ENCODE measurements at regions not wholly inside any gene's neighbourhood (a gene's known extent, or its start where the extent isn't known, plus 50 kb on each side); places are given as distances from the start of the nearest gene placed in this dataset.

DNA sequence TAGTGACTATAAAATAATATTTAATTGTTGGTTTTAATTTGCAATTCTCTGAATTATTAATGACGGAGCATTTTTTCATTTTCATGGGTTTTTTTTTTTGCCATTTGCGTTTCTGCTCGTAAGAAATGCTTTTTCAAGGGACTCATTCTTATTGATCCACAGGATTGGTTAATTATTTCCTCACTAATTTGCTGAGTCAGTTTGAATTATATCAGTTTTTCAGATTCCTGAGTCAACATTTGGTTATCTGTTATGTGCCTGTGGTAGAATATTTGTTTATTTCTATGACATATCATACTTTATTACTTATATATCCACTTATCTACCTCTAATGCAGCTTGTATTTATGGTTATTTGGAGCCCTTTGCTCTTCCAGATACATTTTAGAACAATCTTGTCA is 257.0 kb upstream of the BTBD3 start:
- no peak overlapping the region for H3K27ac ChIP-seq (ENCODE audit: poor library complexity, severe bottlenecking)
- ATAC-seq (ENCODE audit: low read depth) = no peak
- H3K4me1 ChIP-seq (ENCODE audit: insufficient read depth, poor library complexity, severe bottlenecking) = no peaks in the 10 kb centered on the region
- no peaks in the 10 kb centered on the region for H3K36me3 ChIP-seq (ENCODE audit: low read depth)
- H3K9me3 ChIP-seq (ENCODE audit: severe bottlenecking) = no peaks in the 10 kb centered on the region
- H3K4me3 ChIP-seq (ENCODE audit: severe bottlenecking) = no peak overlapping the region
- TF ChIP-seq, protein P1, sequence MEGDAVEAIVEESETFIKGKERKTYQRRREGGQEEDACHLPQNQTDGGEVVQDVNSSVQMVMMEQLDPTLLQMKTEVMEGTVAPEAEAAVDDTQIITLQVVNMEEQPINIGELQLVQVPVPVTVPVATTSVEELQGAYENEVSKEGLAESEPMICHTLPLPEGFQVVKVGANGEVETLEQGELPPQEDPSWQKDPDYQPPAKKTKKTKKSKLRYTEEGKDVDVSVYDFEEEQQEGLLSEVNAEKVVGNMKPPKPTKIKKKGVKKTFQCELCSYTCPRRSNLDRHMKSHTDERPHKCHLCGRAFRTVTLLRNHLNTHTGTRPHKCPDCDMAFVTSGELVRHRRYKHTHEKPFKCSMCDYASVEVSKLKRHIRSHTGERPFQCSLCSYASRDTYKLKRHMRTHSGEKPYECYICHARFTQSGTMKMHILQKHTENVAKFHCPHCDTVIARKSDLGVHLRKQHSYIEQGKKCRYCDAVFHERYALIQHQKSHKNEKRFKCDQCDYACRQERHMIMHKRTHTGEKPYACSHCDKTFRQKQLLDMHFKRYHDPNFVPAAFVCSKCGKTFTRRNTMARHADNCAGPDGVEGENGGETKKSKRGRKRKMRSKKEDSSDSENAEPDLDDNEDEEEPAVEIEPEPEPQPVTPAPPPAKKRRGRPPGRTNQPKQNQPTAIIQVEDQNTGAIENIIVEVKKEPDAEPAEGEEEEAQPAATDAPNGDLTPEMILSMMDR (IDR thresholded peaks at IDR 0.05; ENCODE audit: poor library complexity, severe bottlenecking) = no peak
- no peak for DNase-seq (ENCODE audit: low spot score)
- H3K27me3 ChIP-seq (ENCODE audit: insufficient read depth, poor library complexity, severe bottlenecking) = no peaks in the 10 kb centered on the region

DNA sequence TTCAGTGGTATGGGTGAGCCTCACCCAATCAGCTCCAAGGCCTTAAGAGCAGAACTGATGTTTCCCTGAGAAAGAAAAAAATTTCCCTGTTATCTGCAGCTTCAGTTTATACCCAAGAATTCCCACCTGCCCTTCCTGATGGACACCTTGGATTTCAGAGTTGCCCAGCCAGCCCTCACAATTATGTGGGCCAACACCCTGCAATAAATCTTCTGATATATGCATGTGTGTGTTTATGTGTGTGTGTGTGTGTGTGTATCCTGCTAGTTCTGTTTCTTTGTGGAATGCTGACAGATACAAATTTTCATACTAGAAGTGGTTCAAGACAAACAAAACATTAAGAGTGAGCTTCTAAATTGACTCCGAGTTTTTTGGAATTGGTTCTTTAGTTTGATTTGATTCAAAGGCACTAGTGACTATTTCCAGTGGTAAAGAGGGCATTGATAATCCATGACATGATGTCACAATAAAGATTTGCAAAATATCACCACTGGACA is 246.6 kb upstream of the BTBD3 start:
- DNase-seq (ENCODE audit: low spot score) = no peak
- H3K27ac ChIP-seq (ENCODE audit: poor library complexity, severe bottlenecking) = no peak overlapping the region
- no peaks in the 10 kb centered on the region for H3K36me3 ChIP-seq (ENCODE audit: low read depth)
- no peaks in the 10 kb centered on the region for H3K9me3 ChIP-seq (ENCODE audit: severe bottlenecking)
- no peak overlapping the region for H3K4me3 ChIP-seq (ENCODE audit: severe bottlenecking)
- no peak for ATAC-seq (ENCODE audit: low read depth)
- H3K27me3 ChIP-seq (ENCODE audit: insufficient read depth, poor library complexity, severe bottlenecking) = peaks cover 6% of the 10 kb centered on the region
- TF ChIP-seq, protein P1 (IDR thresholded peaks at IDR 0.05; ENCODE audit: poor library complexity, severe bottlenecking) = no peak
- no peaks in the 10 kb centered on the region for H3K4me1 ChIP-seq (ENCODE audit: insufficient read depth, poor library complexity, severe bottlenecking)

DNA sequence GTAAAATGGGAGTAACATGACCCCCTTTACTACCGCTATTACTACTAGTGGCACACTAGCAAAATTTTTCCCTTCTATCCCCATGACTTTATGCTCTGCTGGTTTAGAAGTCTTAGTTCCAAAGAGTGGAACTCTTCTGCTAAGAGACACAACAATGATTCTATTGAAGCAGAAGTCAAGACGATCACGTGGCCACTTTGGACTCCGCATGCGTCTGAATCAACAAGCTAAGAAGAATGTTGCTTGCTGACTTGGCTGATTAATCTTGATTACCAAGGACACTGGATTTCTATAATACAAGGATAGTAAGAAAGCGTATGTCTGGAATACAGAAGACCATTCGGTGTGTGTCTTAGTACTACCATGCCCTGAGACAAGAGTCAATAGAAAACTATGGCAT is 244.7 kb upstream of the BTBD3 start:
- H3K27me3 ChIP-seq (ENCODE audit: insufficient read depth, poor library complexity, severe bottlenecking) = peaks cover 10% of the 10 kb centered on the region

DNA sequence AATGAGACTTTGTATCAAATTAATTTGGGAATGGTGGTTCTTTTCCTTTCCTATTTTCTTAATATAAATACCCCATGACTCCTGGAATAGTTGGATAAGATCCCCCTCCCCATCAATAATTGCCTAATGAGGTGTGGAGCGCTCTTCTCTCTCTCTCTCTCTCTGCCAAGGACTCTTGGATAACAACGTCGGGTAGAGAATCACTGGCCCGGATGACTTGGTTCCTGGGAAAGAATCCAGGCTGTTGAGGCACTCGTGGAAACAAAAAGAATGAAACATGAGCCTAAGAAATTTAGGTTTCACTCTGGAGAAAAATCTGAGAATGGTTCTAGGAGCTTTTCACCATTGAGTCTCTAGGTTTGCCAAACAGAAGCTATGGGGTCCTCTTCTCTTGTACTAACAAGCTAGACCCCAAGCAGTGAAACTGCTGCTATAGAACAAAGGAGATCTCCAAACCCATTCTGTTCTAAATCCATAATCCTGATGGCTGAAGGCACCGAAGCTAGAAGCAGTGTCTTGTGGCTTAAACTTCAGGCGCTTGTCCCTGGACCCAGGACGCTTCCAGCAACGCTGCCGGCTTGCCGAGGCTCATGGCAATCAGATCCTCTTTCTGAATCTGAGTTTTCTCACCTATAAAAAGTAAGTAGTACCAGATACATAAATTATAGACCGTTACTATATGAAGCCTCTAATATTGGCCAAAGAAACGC is 241.6 kb upstream of the BTBD3 start:
- no peaks in the 10 kb centered on the region for H3K9me3 ChIP-seq (ENCODE audit: severe bottlenecking)
- H3K36me3 ChIP-seq (ENCODE audit: low read depth) = no peaks in the 10 kb centered on the region
- no peaks in the 10 kb centered on the region for H3K4me1 ChIP-seq (ENCODE audit: insufficient read depth, poor library complexity, severe bottlenecking)
- TF ChIP-seq, protein P1 (IDR thresholded peaks at IDR 0.05; ENCODE audit: poor library complexity, severe bottlenecking) = no peak
- H3K27ac ChIP-seq (ENCODE audit: poor library complexity, severe bottlenecking) = no peak overlapping the region
- H3K4me3 ChIP-seq (ENCODE audit: severe bottlenecking) = no peak overlapping the region
- DNase-seq (ENCODE audit: low spot score) (no peak), ATAC-seq (ENCODE audit: low read depth) (no peak)
- H3K27me3 ChIP-seq (ENCODE audit: insufficient read depth, poor library complexity, severe bottlenecking) = peaks cover 10% of the 10 kb centered on the region

More for the DNA sequence above, 244.7 kb upstream of the BTBD3 start:
- H3K4me1 ChIP-seq (ENCODE audit: insufficient read depth, poor library complexity, severe bottlenecking) = no peaks in the 10 kb centered on the region
- no peak overlapping the region for H3K27ac ChIP-seq (ENCODE audit: poor library complexity, severe bottlenecking)
- DNase-seq (ENCODE audit: low spot score) = no peak
- H3K36me3 ChIP-seq (ENCODE audit: low read depth) = no peaks in the 10 kb centered on the region
- no peaks in the 10 kb centered on the region for H3K9me3 ChIP-seq (ENCODE audit: severe bottlenecking)
- TF ChIP-seq, protein P1 (IDR thresholded peaks at IDR 0.05; ENCODE audit: poor library complexity, severe bottlenecking) = no peak
- ATAC-seq (ENCODE audit: low read depth) = no peak
- no peak overlapping the region for H3K4me3 ChIP-seq (ENCODE audit: severe bottlenecking)

DNA sequence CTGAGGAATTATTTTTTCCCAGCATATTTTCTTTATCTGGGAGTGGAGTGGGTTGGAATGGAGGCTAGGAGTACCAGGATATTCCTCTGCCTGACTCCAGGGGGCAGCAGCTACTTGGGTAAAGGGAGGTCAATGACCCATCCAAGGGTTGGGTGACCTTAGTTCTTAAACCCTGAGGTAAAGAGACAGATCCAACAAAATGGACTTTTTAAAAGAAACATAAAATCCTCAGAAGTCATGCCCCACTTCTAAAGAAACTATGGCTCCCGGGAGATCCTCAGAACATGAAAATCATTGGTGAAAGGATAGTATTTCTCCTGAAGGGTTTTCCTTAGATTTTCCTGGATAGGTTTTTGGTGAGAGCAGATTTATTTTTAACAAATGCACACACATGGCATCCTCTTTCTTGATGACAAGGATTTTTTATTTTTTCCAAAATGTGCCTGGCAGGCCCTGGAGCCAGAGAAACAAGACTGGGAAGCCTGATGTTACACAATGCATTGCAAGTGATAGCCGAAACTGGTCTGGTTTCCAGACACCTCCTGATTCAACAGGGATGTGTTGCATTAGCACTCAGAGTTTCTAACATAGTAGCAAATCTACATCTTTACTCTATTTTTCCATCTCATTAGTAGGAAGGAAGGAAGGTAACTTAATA is 240.9 kb upstream of the BTBD3 start:
- no peak for DNase-seq (ENCODE audit: low spot score)
- Histone ChIP-seq H3K4me3 (ENCODE audit: severe bottlenecking) (no peak overlapping the region), H3K9me3 (ENCODE audit: severe bottlenecking) (no peaks in the 10 kb centered on the region), H3K27ac (ENCODE audit: poor library complexity, severe bottlenecking) (no peak overlapping the region), H3K27me3 (ENCODE audit: insufficient read depth, poor library complexity, severe bottlenecking) (peaks cover 10% of the 10 kb centered on the region), H3K4me1 (ENCODE audit: insufficient read depth, poor library complexity, severe bottlenecking) (no peaks in the 10 kb centered on the region), H3K36me3 (ENCODE audit: low read depth) (no peaks in the 10 kb centered on the region)
- ATAC-seq (ENCODE audit: low read depth) = peak; percentile 83
- TF ChIP-seq, protein P1 (IDR thresholded peaks at IDR 0.05; ENCODE audit: poor library complexity, severe bottlenecking) = peak; percentile 96

Data from RWPE2 (cell line).